Jurkat, Clone E6-1 (cell line): ENCODE measurements at regions not wholly inside any gene's neighbourhood (a gene's known extent, or its start where the extent isn't known, plus 50 kb on each side); places are given as distances from the start of the nearest gene placed in this dataset.

Experiments used
- DNase-seq: peaks from one replicate; pipeline ENCODE4 v3.0.0-alpha.2; 2011; ENCODE audit warnings: low read depth, low spot score
- H3K4me3 ChIP-seq: 2 replicates; pipeline ENCODE4 v1.5.1; 2011; ENCODE audit warnings: mild to moderate bottlenecking, low read length, control low read depth, moderate library complexity

DNA sequence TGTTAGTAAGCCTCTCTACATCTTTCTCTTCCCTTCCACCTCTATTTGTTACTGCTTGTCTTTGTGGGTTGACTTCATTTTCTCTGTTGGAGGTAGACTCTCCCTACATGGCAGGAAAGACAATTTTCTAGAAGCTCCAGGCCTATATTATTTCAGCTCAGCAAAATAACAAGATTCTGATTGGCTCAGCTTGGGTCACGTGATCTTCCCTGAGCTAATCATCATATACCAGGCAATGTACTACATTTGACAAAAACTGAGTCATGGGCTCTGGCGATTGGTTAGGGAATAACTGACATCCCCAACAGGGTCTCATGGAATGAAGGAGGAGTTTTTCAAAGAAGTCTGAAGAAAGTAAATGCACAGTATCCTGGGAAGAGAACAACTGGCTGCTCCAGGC lies 65.6 kb upstream of the NR3C1 start:
- DNase-seq, result no peak

GRCh38 chr5:143466632-143467031 lies 63.1 kb upstream of the NR3C1 start:
- H3K4me3 ChIP-seq, result no peak overlapping the region
- DNase-seq, result no peak

More for the DNA sequence above, 65.6 kb upstream of the NR3C1 start:
- no peak overlapping the region for H3K4me3 ChIP-seq

GRCh38 chr5:143464723-143465490 lies 61.4 kb upstream of the NR3C1 start:
- H3K4me3 ChIP-seq, result no peak overlapping the region
- no peak for DNase-seq

- no peak for DNase-seq
- no peak overlapping the region for H3K4me3 ChIP-seq
These were observed 58.9 kb upstream of the NR3C1 start for GRCh38 chr5:143462431-143462830.

- no peak overlapping the region for H3K4me3 ChIP-seq
- no peak for DNase-seq
These were observed 55.9 kb upstream of the NR3C1 start for GRCh38 chr5:143459433-143459832.

DNA sequence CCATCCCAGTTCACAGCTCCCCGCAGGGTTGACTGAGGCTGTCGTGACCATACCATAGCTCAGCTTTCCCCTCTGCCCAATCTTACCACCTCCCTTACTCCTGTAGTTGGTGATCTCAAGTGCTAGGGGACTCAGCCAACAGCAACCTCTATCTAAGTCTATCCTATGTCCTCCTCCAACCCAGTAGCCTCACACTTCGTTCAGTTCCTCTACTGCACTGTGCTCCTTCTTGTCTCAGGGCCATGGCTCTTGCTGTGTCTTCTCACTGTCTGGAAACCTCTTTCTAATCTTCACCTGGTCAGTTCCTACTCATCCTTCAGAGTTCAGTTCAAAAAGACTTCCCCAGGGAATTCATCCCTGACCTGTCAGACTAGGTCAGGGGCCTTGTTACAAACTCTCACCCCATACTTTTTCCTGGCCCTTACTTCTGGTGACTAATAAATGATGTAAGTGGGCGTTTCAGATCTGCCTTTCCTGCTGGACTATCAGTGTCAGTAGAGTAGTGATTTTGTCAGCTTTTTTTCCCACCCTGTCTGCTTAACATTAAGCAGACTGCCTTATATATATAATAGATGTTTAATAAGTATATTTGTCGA lies 53.6 kb upstream of the NR3C1 start:
- no peak for DNase-seq
- H3K4me3 ChIP-seq, result no peak overlapping the region

GRCh38 chr5:143454936-143455516 lies 51.5 kb upstream of the NR3C1 start:
- no peak for DNase-seq

GRCh38 chr5:143453720-143454119 lies 50.2 kb upstream of the NR3C1 start:
- DNase-seq, result no peak
- H3K4me3 ChIP-seq, result no peak overlapping the region

More at GRCh38 chr5:143454936-143455516, 51.5 kb upstream of the NR3C1 start:
- no peak overlapping the region for H3K4me3 ChIP-seq
